H1 (cell line): ENCODE measurements at regions not wholly inside any gene's neighbourhood (a gene's known extent, or its start where the extent isn't known, plus 50 kb on each side); places are given as distances from the start of the nearest gene placed in this dataset.

Experiments used
- CTCF ChIP-seq, 3 experiments: IDR thresholded peaks; 1 replicate in 2 of 3; 2 replicates in 1 of 3; pipeline versions ENCODE4 v1.5.1 to v1.6.1; 2011; ENCODE audit warnings: low read length in 3 of 3, mild to moderate bottlenecking in 3 of 3, inconsistent platforms in 2 of 3, low read depth in 1 of 3, moderate library complexity in 1 of 3; ENCODE audit not compliant: insufficient read depth in 1 of 3; ENCODE audit errors: control extremely low read depth in 1 of 3
- GTF2F1 ChIP-seq: IDR thresholded peaks from 2 replicates; pipeline ENCODE4 v1.6.1; 2012; ENCODE audit warnings: low read depth, low read length, improper control_type of control experiment, borderline replicate concordance
- TAF7 ChIP-seq: optimal IDR thresholded peaks from 2 replicates; pipeline ENCODE3; 2011; ENCODE audit warnings: low read depth, mild to moderate bottlenecking, inconsistent platforms, low read length, moderate library complexity, borderline replicate concordance

- TF ChIP-seq CTCF (IDR thresholded peaks at IDR 0.05; ENCODE audit: control extremely low read depth in 1 of 3, insufficient read depth in 1 of 3, low read depth in 1 of 3, low read length in 3 of 3) (no peak), GTF2F1 (no peak), TAF7 (no peak)
Observed at GRCh38 chr11:26245046-26245445, 86.9 kb upstream of the ANO3 start (continued).
